Breast epithelium (tissue), 4 donors: ENCODE measurements at regions not wholly inside any gene's neighbourhood (a gene's known extent, or its start where the extent isn't known, plus 50 kb on each side); places are given as distances from the start of the nearest gene placed in this dataset.

ENCODE experiments used
- DNase-seq, 2 donors: peaks; one replicate each; pipeline ENCODE4 v3.0.0-alpha.2; 2019; ENCODE audit warnings: low spot score in 2 of 2
- H3K27ac ChIP-seq, 2 donors: fragments of 200-600 bp; sonication (generic) in 1 of 2; one replicate each; pipeline ENCODE4 v1.5.1; 2016 to 2019; ENCODE audit warnings: mild to moderate bottlenecking in 1 of 2
- H3K27me3 ChIP-seq, 2 donors: fragments of 200-600 bp; sonication (generic) in 1 of 2; one replicate each; pipeline versions ENCODE4 v1.5.1 to v1.6.0; 2017 to 2019; ENCODE audit warnings: control low read depth in 1 of 2, mild to moderate bottlenecking in 1 of 2
- H3K36me3 ChIP-seq: fragments of 200-600 bp; one replicate; pipeline ENCODE4 v1.5.1; 2019
- H3K4me1 ChIP-seq, 2 donors: fragments of 200-600 bp; sonication (generic); one replicate each; pipeline ENCODE4 v1.5.1; 2016 to 2019; ENCODE audit warnings: control low read depth in 1 of 2
- H3K4me3 ChIP-seq, 3 donors: fragments of 200-600 bp; sonication (generic); 1 replicate in 2 of 3; 2 replicates in 1 of 3; pipeline ENCODE4 v1.5.1; 2016 to 2019; ENCODE audit warnings: mild to moderate bottlenecking in 3 of 3, moderate library complexity in 2 of 3
- H3K9me3 ChIP-seq, 2 donors: fragments of 200-600 bp; sonication (generic) in 1 of 2; one replicate each; pipeline ENCODE4 v1.5.1; 2016 to 2019; ENCODE audit warnings: control low read depth in 1 of 2
- POLR2A ChIP-seq: fragments of 450-650 bp; IDR thresholded peaks from one replicate; pipeline ENCODE4 v1.6.1; 2016; ENCODE audit warnings: antibody characterized with exemption, mild to moderate bottlenecking, moderate library complexity
- POLR2AphosphoS5 ChIP-seq, 3 donors: sonication (generic); formaldehyde crosslinking; IDR thresholded peaks; one replicate each; pipeline ENCODE4 v1.6.1; 2017; ENCODE audit warnings: antibody characterized with exemption in 3 of 3
- intact Hi-C: fragments of 100-400 bp; cut with DNase I; formaldehyde crosslinking; loops from one replicate; pipeline ENCODE4 v1.15.1; 2023; ENCODE audit warnings: low total_unique reads
- TF ChIP-seq, protein P1 (sequence below), 3 donors: fragments of 450-650 bp; IDR thresholded peaks; one replicate each; pipeline ENCODE4 v1.5.1; 2016 to 2017; ENCODE audit warnings: antibody characterized with exemption in 3 of 3, mild to moderate bottlenecking in 3 of 3, moderate library complexity in 3 of 3

DNA sequence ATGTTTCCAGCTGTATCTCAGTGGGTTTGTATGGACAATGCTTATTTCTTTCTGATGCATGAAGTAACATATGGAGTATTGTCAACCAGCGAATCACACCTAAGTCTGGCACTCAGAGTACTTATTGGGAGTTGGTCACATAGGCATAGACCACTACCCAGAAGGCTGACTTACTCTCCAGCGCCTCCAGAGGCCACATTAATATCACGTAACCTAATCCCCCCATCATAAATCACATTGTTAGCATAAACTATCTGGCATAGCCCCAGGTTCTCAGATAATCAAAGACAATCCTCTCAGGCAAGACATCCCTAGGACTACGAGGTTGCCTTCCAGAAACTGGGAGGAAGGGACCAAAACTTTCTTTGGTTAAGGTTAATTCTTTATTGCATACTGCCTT, 560.5 kb upstream of the PABPC4L start:
- H3K36me3 ChIP-seq = no peaks in the 10 kb centered on the region
- no peaks in the 10 kb centered on the region for H3K9me3 ChIP-seq
- TF ChIP-seq POLR2A (no peak), POLR2AphosphoS5 (IDR thresholded peaks at IDR 0.05) (no peak)
- TF ChIP-seq, protein P1, sequence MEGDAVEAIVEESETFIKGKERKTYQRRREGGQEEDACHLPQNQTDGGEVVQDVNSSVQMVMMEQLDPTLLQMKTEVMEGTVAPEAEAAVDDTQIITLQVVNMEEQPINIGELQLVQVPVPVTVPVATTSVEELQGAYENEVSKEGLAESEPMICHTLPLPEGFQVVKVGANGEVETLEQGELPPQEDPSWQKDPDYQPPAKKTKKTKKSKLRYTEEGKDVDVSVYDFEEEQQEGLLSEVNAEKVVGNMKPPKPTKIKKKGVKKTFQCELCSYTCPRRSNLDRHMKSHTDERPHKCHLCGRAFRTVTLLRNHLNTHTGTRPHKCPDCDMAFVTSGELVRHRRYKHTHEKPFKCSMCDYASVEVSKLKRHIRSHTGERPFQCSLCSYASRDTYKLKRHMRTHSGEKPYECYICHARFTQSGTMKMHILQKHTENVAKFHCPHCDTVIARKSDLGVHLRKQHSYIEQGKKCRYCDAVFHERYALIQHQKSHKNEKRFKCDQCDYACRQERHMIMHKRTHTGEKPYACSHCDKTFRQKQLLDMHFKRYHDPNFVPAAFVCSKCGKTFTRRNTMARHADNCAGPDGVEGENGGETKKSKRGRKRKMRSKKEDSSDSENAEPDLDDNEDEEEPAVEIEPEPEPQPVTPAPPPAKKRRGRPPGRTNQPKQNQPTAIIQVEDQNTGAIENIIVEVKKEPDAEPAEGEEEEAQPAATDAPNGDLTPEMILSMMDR (IDR thresholded peaks at IDR 0.05) = no peak
- H3K4me1 ChIP-seq = no peaks in the 10 kb centered on the region
- intact Hi-C loops = no loop called here
- DNase-seq = no peak
- H3K27ac ChIP-seq = no peak overlapping the region
- H3K27me3 ChIP-seq = no peaks in the 10 kb centered on the region
- H3K4me3 ChIP-seq = no peak overlapping the region

DNA sequence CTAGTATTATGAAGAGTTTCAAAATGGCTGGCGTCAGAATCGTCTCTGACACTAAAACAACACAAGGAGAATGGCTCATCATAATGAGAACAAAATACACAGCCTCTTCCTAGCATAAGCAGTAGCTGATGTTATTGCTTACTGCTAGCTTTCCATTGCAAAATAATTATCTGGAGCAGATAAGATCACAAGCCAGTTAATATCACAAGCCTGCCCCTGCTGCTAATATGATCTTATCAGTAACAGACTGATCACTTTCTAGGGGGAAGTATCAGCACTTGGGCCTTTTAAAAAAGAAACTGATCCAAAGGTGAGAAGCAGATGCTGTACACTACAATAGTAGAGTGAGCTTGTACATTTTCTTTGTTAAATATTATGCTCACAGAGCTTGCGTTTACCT, 554.8 kb upstream of the PABPC4L start:
- DNase-seq = no peak
- no peaks in the 10 kb centered on the region for H3K4me1 ChIP-seq
- H3K27ac ChIP-seq = no peak overlapping the region
- no peaks in the 10 kb centered on the region for H3K36me3 ChIP-seq
- no peak for TF ChIP-seq POLR2A
- no peak for TF ChIP-seq POLR2AphosphoS5 (IDR thresholded peaks at IDR 0.05)
- TF ChIP-seq, protein P1 (IDR thresholded peaks at IDR 0.05) = no peak
- no peaks in the 10 kb centered on the region for H3K9me3 ChIP-seq
- H3K4me3 ChIP-seq = no peak overlapping the region
- no peaks in the 10 kb centered on the region for H3K27me3 ChIP-seq
- intact Hi-C loops = no loop called here

DNA sequence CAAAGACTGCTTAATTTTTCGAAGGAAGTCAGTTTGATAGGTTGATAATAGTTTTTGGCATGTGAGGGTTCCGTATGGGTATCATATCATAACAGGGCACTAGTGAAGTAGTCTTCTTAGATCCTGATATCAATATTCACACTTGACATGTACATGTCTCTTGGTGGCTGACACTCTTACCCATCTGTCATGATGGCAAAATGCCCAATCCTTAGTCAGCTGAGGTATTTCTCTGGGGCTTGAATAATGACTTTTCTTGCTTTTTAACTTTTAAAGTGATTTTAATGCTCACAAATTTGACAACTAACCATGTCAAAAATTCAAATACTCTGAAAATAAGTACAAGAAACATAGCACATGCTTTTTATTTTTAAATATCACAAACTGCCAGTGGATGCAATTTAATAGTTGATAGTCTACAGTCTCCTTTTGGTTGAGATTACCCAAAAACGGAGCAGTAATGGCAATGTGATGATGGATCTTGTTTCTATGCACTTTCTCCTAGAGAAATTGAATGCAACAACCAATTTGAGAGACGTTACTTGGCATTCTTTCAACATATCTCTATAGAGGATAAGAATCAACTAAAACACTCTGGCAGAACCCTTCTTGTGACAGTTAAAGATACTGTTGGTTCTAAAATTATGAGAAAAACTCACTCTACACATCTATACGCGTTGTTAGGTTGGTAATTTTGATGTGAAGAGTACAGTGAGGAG, 552.9 kb upstream of the PABPC4L start:
- Histone ChIP-seq H3K4me1 (no peaks in the 10 kb centered on the region), H3K4me3 (no peak overlapping the region), H3K36me3 (no peaks in the 10 kb centered on the region), H3K27me3 (no peaks in the 10 kb centered on the region), H3K27ac (no peak overlapping the region), H3K9me3 (no peaks in the 10 kb centered on the region)
- intact Hi-C loops = no loop called here
- TF ChIP-seq, protein P1 (IDR thresholded peaks at IDR 0.05) = no peak
- TF ChIP-seq POLR2AphosphoS5 (IDR thresholded peaks at IDR 0.05) = no peak
- no peak for TF ChIP-seq POLR2A
- DNase-seq = no peak

DNA sequence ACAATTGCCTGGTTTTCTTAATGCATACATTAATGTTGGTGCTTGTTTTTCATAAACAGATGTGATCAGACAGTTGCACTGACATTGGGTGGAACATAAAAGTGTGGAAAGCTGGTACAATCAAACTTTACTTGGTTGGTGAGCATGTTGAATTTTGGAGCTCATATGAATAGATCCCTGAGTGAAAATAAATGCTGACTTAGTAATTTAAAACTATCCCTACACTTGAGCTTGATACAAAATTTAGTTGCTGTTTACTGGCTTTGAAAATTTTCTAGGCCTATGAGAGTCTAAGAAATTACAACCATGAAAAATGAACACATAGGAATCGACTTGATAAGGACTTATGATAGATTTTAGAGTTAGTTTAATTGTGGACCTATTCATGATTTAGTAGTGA, 551.8 kb upstream of the PABPC4L start:
- intact Hi-C loops = no loop called here
- no peaks in the 10 kb centered on the region for H3K36me3 ChIP-seq
- H3K27me3 ChIP-seq = no peaks in the 10 kb centered on the region
- H3K9me3 ChIP-seq = no peaks in the 10 kb centered on the region
- H3K4me3 ChIP-seq = no peak overlapping the region
- H3K27ac ChIP-seq = no peak overlapping the region
- DNase-seq = no peak
- TF ChIP-seq POLR2AphosphoS5 (IDR thresholded peaks at IDR 0.05) = no peak
- no peak for TF ChIP-seq POLR2A
- TF ChIP-seq, protein P1 (IDR thresholded peaks at IDR 0.05) = no peak
- no peaks in the 10 kb centered on the region for H3K4me1 ChIP-seq

DNA sequence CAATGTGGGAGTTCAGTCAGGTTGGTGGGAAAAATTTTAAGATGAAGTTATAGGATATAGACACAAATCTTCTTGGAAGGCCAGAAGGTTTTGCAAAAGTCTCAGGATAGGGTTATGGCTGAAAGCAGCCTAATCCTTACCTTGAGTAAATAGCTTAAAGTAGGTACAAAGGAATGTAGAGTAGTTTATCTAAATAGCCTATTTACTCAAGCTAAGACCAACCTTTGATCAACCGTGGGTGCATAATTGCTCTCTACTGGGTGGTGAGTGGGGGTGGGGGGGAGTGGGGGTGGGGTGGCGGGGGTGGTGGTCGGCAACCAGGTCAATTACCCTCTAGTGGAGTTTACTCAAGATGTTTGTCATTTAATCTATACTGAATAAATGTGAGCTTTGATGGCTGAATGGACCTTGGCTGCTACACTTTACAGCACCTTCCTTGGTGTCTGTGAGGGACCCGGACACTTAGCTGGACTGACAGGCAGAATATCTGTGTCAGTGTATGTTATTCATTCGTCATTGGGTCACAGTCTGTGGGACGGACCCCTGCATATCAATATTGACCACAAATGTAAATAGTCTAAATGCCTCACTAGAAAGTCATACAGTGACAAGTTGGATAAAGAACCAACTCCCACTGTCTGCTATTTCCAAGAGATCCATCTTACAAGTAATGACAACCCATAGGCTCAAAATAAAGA, 545.7 kb upstream of the PABPC4L start:
- TF ChIP-seq POLR2A (no peak), POLR2AphosphoS5 (IDR thresholded peaks at IDR 0.05) (no peak)
- TF ChIP-seq, protein P1 (IDR thresholded peaks at IDR 0.05) = no peak
- no peak for DNase-seq
- Histone ChIP-seq H3K27ac (no peak overlapping the region), H3K4me3 (no peak overlapping the region), H3K36me3 (no peaks in the 10 kb centered on the region), H3K27me3 (no peaks in the 10 kb centered on the region), H3K9me3 (no peaks in the 10 kb centered on the region), H3K4me1 (no peaks in the 10 kb centered on the region)
- intact Hi-C loops = no loop called here
